GM19455 (cell line): ENCODE measurements at regions not wholly inside any gene's neighbourhood (a gene's known extent, or its start where the extent isn't known, plus 50 kb on each side); places are given as distances from the start of the nearest gene placed in this dataset.

Experiments used
- ATAC-seq: cut with Tn5 transposase; IDR thresholded peaks from one replicate; pipeline ENCODE4 v1.9.1; 2021; ENCODE audit not compliant: unreplicated experiment

- no peak for ATAC-seq
These were observed 330.8 kb downstream of the NPHP4 start for GRCh38 chr1:5661196-5662085.

- no peak for ATAC-seq
These were observed 331.9 kb downstream of the NPHP4 start for GRCh38 chr1:5660141-5660935.

GRCh38 chr1:5659606-5660005 is 332.6 kb downstream of the NPHP4 start:
- ATAC-seq: no peak

- ATAC-seq: no peak
These were observed 333.6 kb downstream of the NPHP4 start for GRCh38 chr1:5658340-5659316.

- no peak for ATAC-seq
These were observed 340.0 kb downstream of the NPHP4 start for GRCh38 chr1:5651964-5652821.

GRCh38 chr1:5651473-5651872 is 340.8 kb downstream of the NPHP4 start:
- no peak for ATAC-seq

GRCh38 chr1:5651027-5651410 is 341.2 kb downstream of the NPHP4 start:
- ATAC-seq: no peak

GRCh38 chr1:5650283-5651026 is 341.8 kb downstream of the NPHP4 start:
- ATAC-seq: no peak

GRCh38 chr1:5649795-5650194 is 342.4 kb downstream of the NPHP4 start:
- no peak for ATAC-seq

GRCh38 chr1:5649166-5649551 is 343.1 kb downstream of the NPHP4 start:
- ATAC-seq: no peak

GRCh38 chr1:5648410-5649165 is 343.6 kb downstream of the NPHP4 start:
- no peak for ATAC-seq

- ATAC-seq: no peak
These were observed 345.0 kb downstream of the NPHP4 start for GRCh38 chr1:5647234-5647633.

- ATAC-seq: no peak
These were observed 345.6 kb downstream of the NPHP4 start for GRCh38 chr1:5646486-5647149.

- no peak for ATAC-seq
These were observed 346.3 kb downstream of the NPHP4 start for GRCh38 chr1:5645929-5646328.

- ATAC-seq: no peak
These were observed 347.2 kb downstream of the NPHP4 start for GRCh38 chr1:5645135-5645399.

GRCh38 chr1:5644281-5645134 is 347.7 kb downstream of the NPHP4 start:
- no peak for ATAC-seq

GRCh38 chr1:5643360-5644107 is 348.7 kb downstream of the NPHP4 start:
- ATAC-seq: no peak
